ENCODE measurements at regions not wholly inside any gene's neighbourhood (a gene's known extent, or its start where the extent isn't known, plus 50 kb on each side); places are given as distances from the start of the nearest gene placed in this dataset.

GRCh38 chr11:128153697-128154048, 433.7 kb downstream of the ETS1 start:
- no CpG with 5 or more reads among the region's 4 CpGs for WGBS, 2 experiments (ENCODE audit: extremely low coverage in 2 of 2, insufficient read length in 1 of 2)
- no peak overlapping the region for H3K4me2 ChIP-seq (ENCODE audit: low read depth, low read length)
- no peaks in the 10 kb centered on the region for H4K20me1 ChIP-seq (ENCODE audit: insufficient read depth, low read length)
- no peak overlapping the region for H3K23ac ChIP-seq (ENCODE audit: low read depth, low read length)
- H2BK15ac ChIP-seq (ENCODE audit: low read depth, low read length), result no peak overlapping the region
- no peaks in the 10 kb centered on the region for H3K9me3 ChIP-seq (ENCODE audit: control insufficient read depth, insufficient read depth, low read length)
- no peaks in the 10 kb centered on the region for H3K36me3 ChIP-seq (ENCODE audit: control insufficient read depth, insufficient read depth, low read length)
- dilution Hi-C loops (cut with HindIII; ENCODE audit: low sequenced_read_pairs, unreplicated experiment), result loop anchor here (25.0 kb wide), 1 partner anchor 484 kb away; no protein-coding TSS in a partner anchor
- no peak for DNase-seq
- no peak overlapping the region for H4K91ac ChIP-seq (ENCODE audit: insufficient read depth, low read depth, low read length)
- no peaks in the 10 kb centered on the region for H3K79me1 ChIP-seq (ENCODE audit: low read depth in 1 of 2, low read length in 2 of 2)
- no peak overlapping the region for H3K4ac ChIP-seq (ENCODE audit: low read depth, low read length)
- H3K18ac ChIP-seq (ENCODE audit: low read depth, low read length), result no peak overlapping the region
- no peak overlapping the region for H2AK9ac ChIP-seq (replicated peaks; ENCODE audit: low read depth, low read length, poor library complexity)
- H3K14ac ChIP-seq (replicated peaks; ENCODE audit: low read depth, low read length), result no peak overlapping the region
- no peak overlapping the region for H2AFZ ChIP-seq (replicated peaks; ENCODE audit: low read length, poor library complexity)
- H3K56ac ChIP-seq (ENCODE audit: extremely low read depth, insufficient read depth, low read length), result no peak overlapping the region
- no peak overlapping the region for H2BK120ac ChIP-seq (ENCODE audit: low read depth, low read length)
- peaks cover 51% of the 10 kb centered on the region for H3K27me3 ChIP-seq (ENCODE audit: control insufficient read depth, insufficient read depth, low read length)
- POLR2A ChIA-PET (ENCODE audit: unreplicated experiment), result no interaction called here
- no peak overlapping the region for H4K8ac ChIP-seq (ENCODE audit: low read depth in 2 of 2, low read length in 2 of 2)
- ATAC-seq (ENCODE audit: low read depth), result no peak
- no TSS peak for BruUV-seq (replicated peaks)
- in situ Hi-C loops (cut with MboI; ENCODE audit: low sequenced_read_pairs), result loop anchor here (25.0 kb wide), 1 partner anchor 809 kb away; no protein-coding TSS in a partner anchor
- TF ChIP-seq CTCF (conservative IDR thresholded peaks at IDR 0.05; ENCODE audit: low read depth, low read length) (no peak), CEBPB (IDR thresholded peaks at IDR 0.05; ENCODE audit: low read depth, low read length) (no peak), USF2 (IDR thresholded peaks at IDR 0.05; ENCODE audit: low read depth, low read length) (no peak), RCOR1 (IDR thresholded peaks at IDR 0.05; ENCODE audit: insufficient replicate concordance, low read length) (no peak), SMC3 (IDR thresholded peaks at IDR 0.05; ENCODE audit: low read depth, low read length) (no peak), BHLHE40 (IDR thresholded peaks at IDR 0.05; ENCODE audit: low read depth, low read length) (no peak), POLR2A (IDR thresholded peaks at IDR 0.05; ENCODE audit: low read depth, low read length) (no peak), MXI1 (IDR thresholded peaks at IDR 0.05; ENCODE audit: borderline replicate concordance, low read depth, low read length) (no peak), CHD1 (IDR thresholded peaks at IDR 0.05; ENCODE audit: low read depth, low read length) (no peak), MAFK (IDR thresholded peaks at IDR 0.05; ENCODE audit: low read depth, low read length) (no peak), NFE2L2 (IDR thresholded peaks at IDR 0.05; ENCODE audit: low read depth, low read length) (no peak)
- no peak overlapping the region for H3K4me3 ChIP-seq (ENCODE audit: insufficient read depth, low read depth, low read length)
- H2BK20ac ChIP-seq (ENCODE audit: low read depth, low read length), result no peak overlapping the region
- H3K4me1 ChIP-seq (ENCODE audit: control insufficient read depth, insufficient read depth, low read length), result no peaks in the 10 kb centered on the region
- no peak overlapping the region for H4K5ac ChIP-seq (ENCODE audit: low read depth, low read length)
- CTCF ChIA-PET, result no interaction called here
- intact Hi-C loops (cut with micrococcal nuclease), result loop anchor here (10.0 kb wide), 1 partner anchor 309 kb away; no protein-coding TSS in a partner anchor
- no peak overlapping the region for H3K9ac ChIP-seq (ENCODE audit: low read depth, low read length)
- H2AK5ac ChIP-seq (ENCODE audit: low read depth, low read length), result no peak overlapping the region
- no peak overlapping the region for H2BK5ac ChIP-seq (ENCODE audit: low read depth, low read length, poor library complexity, severe bottlenecking)
- no peak overlapping the region for H3K27ac ChIP-seq (ENCODE audit: insufficient read depth, low read length)
- no peaks in the 10 kb centered on the region for H3K9me1 ChIP-seq (ENCODE audit: insufficient read depth, low read length)
